IMR-90 (cell line): ENCODE measurements at regions not wholly inside any gene's neighbourhood (a gene's known extent, or its start where the extent isn't known, plus 50 kb on each side); places are given as distances from the start of the nearest gene placed in this dataset.
"Not testable (repeated sequence)": the region's sequence is repeated elsewhere in the genome, so short reads cannot be mapped to it uniquely, and the experiment has no call there.

Experiments used
- ATAC-seq: fragments of 200-7000 bp; cut with Tn5 transposase; 2 replicates; pipeline ENCODE4 v1.9.1; 2020; ENCODE audit warnings: low read depth, mild to moderate bottlenecking, moderate library complexity
- BruUV-seq: library from RNA; stranded (reverse); fragments of 400-500 nt; replicated peaks from 2 replicates; lab custom pipeline; 2021; lab: Mats Ljungman, UMichigan
- CTCF ChIA-PET: fragments of 300-600 bp; formaldehyde crosslinking; extraction: SDS; loops from one replicate; lab custom pipeline; 2021; ENCODE audit warnings: antibody characterized with exemption; lab: Yijun Ruan, JAX
- POLR2A ChIA-PET: fragments of 300-600 bp; sonication (Branson Sonifier 250); formaldehyde crosslinking; loops from one replicate; lab custom pipeline; 2022; ENCODE audit warnings: antibody characterized with exemption; ENCODE audit not compliant: unreplicated experiment; lab: Charles Lee
- DNase-seq: peaks from one replicate; pipeline ENCODE4 v3.0.0; 2013
- H2AFZ ChIP-seq: replicated peaks from 2 replicates; pipeline ENCODE3; 2013; ENCODE audit warnings: low read length, mild to moderate bottlenecking; ENCODE audit not compliant: poor library complexity
- H2AK5ac ChIP-seq: 2 replicates; pipeline ENCODE4 v1.6.1; 2013; ENCODE audit warnings: low read depth, low read length, inconsistent platforms
- H2AK9ac ChIP-seq: replicated peaks from 2 replicates; pipeline ENCODE3; 2013; ENCODE audit warnings: mild to moderate bottlenecking, low read depth, low read length, moderate library complexity; ENCODE audit not compliant: poor library complexity
- H2BK120ac ChIP-seq: 2 replicates; pipeline ENCODE4 v1.6.1; 2013; ENCODE audit warnings: low read depth, low read length, inconsistent platforms
- H2BK15ac ChIP-seq: 3 replicates; pipeline ENCODE4 v1.6.1; 2013; ENCODE audit warnings: low read depth, low read length, inconsistent platforms
- H2BK20ac ChIP-seq: 2 replicates; pipeline ENCODE4 v1.6.1; 2013; ENCODE audit warnings: low read depth, mild to moderate bottlenecking, inconsistent platforms, low read length, moderate library complexity
- H2BK5ac ChIP-seq: 2 replicates; pipeline ENCODE4 v1.6.1; 2013; ENCODE audit warnings: mild to moderate bottlenecking, low read depth, low read length, inconsistent platforms; ENCODE audit not compliant: poor library complexity, severe bottlenecking
- H3K14ac ChIP-seq: replicated peaks from 2 replicates; pipeline ENCODE4 v1.6.1; 2013; ENCODE audit warnings: low read depth, low read length, inconsistent platforms
- H3K18ac ChIP-seq: 2 replicates; pipeline ENCODE4 v1.6.1; 2013; ENCODE audit warnings: low read depth, low read length, control low read depth
- H3K23ac ChIP-seq: 2 replicates; pipeline ENCODE4 v1.6.1; 2013; ENCODE audit warnings: low read depth, low read length, inconsistent platforms
- H3K27ac ChIP-seq: 2 replicates; pipeline ENCODE4 v1.5.1; 2013; ENCODE audit warnings: mild to moderate bottlenecking, control low read depth, low read length; ENCODE audit not compliant: insufficient read depth
- H3K27me3 ChIP-seq: 2 replicates; pipeline ENCODE4 v1.6.1; 2013; ENCODE audit warnings: low read length; ENCODE audit not compliant: control insufficient read depth, insufficient read depth
- H3K36me3 ChIP-seq: 2 replicates; pipeline ENCODE4 v1.6.1; 2013; ENCODE audit warnings: low read length, mixed read lengths; ENCODE audit not compliant: control insufficient read depth, insufficient read depth
- H3K4ac ChIP-seq: 2 replicates; pipeline ENCODE4 v1.6.1; 2013; ENCODE audit warnings: low read depth, low read length, inconsistent platforms
- H3K4me1 ChIP-seq: 2 replicates; pipeline ENCODE4 v1.6.1; 2013; ENCODE audit warnings: low read length, mixed read lengths; ENCODE audit not compliant: control insufficient read depth, insufficient read depth
- H3K4me2 ChIP-seq: 2 replicates; pipeline ENCODE4 v1.6.1; 2013; ENCODE audit warnings: low read depth, mild to moderate bottlenecking, control low read depth, low read length, moderate library complexity
- H3K4me3 ChIP-seq: 2 replicates; pipeline ENCODE4 v1.5.1; 2013; ENCODE audit warnings: low read depth, mild to moderate bottlenecking, control low read depth, low read length, moderate library complexity; ENCODE audit not compliant: insufficient read depth
- H3K56ac ChIP-seq: 2 replicates; pipeline ENCODE4 v1.6.1; 2013; ENCODE audit warnings: low read length, inconsistent platforms; ENCODE audit not compliant: insufficient read depth; ENCODE audit errors: extremely low read depth
- H3K79me1 ChIP-seq, 2 experiments: 2 replicates each; pipeline ENCODE4 v1.6.1; 2013; ENCODE audit warnings: low read length in 2 of 2, inconsistent platforms in 1 of 2, low read depth in 1 of 2
- H3K9ac ChIP-seq: 2 replicates; pipeline ENCODE4 v1.6.1; 2013; ENCODE audit warnings: low read depth, low read length, control low read depth
- H3K9me1 ChIP-seq: 2 replicates; pipeline ENCODE4 v1.6.1; 2013; ENCODE audit warnings: low read length, inconsistent platforms; ENCODE audit not compliant: insufficient read depth
- H3K9me3 ChIP-seq: 2 replicates; pipeline ENCODE4 v1.6.1; 2013; ENCODE audit warnings: low read length; ENCODE audit not compliant: control insufficient read depth, insufficient read depth
- H4K20me1 ChIP-seq: 2 replicates; pipeline ENCODE4 v1.6.1; 2013; ENCODE audit warnings: low read length, inconsistent platforms; ENCODE audit not compliant: insufficient read depth
- H4K5ac ChIP-seq: 2 replicates; pipeline ENCODE4 v1.6.1; 2013; ENCODE audit warnings: mild to moderate bottlenecking, low read depth, low read length, control low read depth
- H4K8ac ChIP-seq, 2 experiments: 2 replicates each; pipeline ENCODE4 v1.6.1; 2013; ENCODE audit warnings: low read depth in 2 of 2, low read length in 2 of 2, control low read depth in 1 of 2, inconsistent platforms in 1 of 2
- H4K91ac ChIP-seq: 2 replicates; pipeline ENCODE4 v1.6.1; 2013; ENCODE audit warnings: low read depth, low read length, inconsistent platforms; ENCODE audit not compliant: insufficient read depth
- whole genome bisulfite sequencing, 2 experiments: methylation state at CpG; one replicate each; pipeline versions ENCODE4 v1.1.5 to v1.1.7; 2013; ENCODE audit warnings: missing lambda C conversion rate in 2 of 2; ENCODE audit not compliant: insufficient read length in 1 of 2; ENCODE audit errors: extremely low coverage in 2 of 2; 5-methylcytosine and 5-hydroxymethylcytosine counted together
- dilution Hi-C: fragments of 300-500 bp; cut with HindIII; formaldehyde crosslinking; loops from one replicate; pipeline ENCODE4 v1.14.3; 2018; ENCODE audit warnings: low sequenced_read_pairs; ENCODE audit not compliant: unreplicated experiment
- in situ Hi-C: fragments of 300-500 bp; cut with MboI; formaldehyde crosslinking; loops from 3 replicates; pipeline ENCODE4 v1.14.3; 2019; ENCODE audit warnings: low sequenced_read_pairs, inconsistent platforms, mixed read lengths
- intact Hi-C: fragments of 100-400 bp; cut with micrococcal nuclease; formaldehyde crosslinking; loops from 2 replicates; pipeline ENCODE4 v1.10.0; 2022

DNA sequence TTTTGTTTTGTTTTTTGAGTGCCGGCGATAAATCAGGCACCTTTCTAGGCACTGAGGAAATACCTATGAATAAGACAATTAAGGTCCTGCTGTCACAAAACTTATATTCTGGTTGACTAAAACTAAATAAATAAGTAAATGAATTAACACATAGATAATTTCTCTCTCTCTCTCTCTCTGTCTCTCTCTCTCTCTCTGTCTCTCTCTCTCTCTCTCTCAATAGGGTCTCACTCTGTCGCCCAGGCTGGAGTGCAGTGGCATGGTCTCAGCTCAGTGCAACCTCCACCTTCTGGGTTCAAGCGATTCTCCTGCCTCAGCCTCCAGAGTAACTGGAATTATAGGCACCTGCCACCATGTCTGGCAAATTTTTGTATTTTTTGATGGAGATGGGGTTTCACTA, 87.7 kb upstream of the ZDHHC17 start:
- H3K23ac ChIP-seq, H3K27me3 ChIP-seq, H2BK20ac ChIP-seq, H2AFZ ChIP-seq, CTCF ChIA-PET, H4K20me1 ChIP-seq, H3K4ac ChIP-seq, H3K9ac ChIP-seq, H2BK5ac ChIP-seq, H2AK9ac ChIP-seq, H3K27ac ChIP-seq, ATAC-seq, in situ Hi-C loops, H3K56ac ChIP-seq, H3K9me3 ChIP-seq, H2BK120ac ChIP-seq, dilution Hi-C loops, H3K18ac ChIP-seq, H2AK5ac ChIP-seq, DNase-seq, H3K9me1 ChIP-seq, intact Hi-C loops, H4K5ac ChIP-seq, H3K79me1 ChIP-seq, POLR2A ChIA-PET, BruUV-seq, H4K91ac ChIP-seq, H3K4me1 ChIP-seq, H3K4me3 ChIP-seq, H3K4me2 ChIP-seq, H4K8ac ChIP-seq, H3K14ac ChIP-seq, H3K36me3 ChIP-seq: not testable (repeated sequence)
- peak overlapping the region; percentile 25; the same call in 1 of the 3 replicates for H2BK15ac ChIP-seq
- WGBS, 2 experiments = no CpG with 5 or more reads among the region's 4 CpGs
